Ovary (tissue), 7 donors: ENCODE measurements at regions not wholly inside any gene's neighbourhood (a gene's known extent, or its start where the extent isn't known, plus 50 kb on each side); places are given as distances from the start of the nearest gene placed in this dataset.

ENCODE experiments used
- DNase-seq, 5 donors: peaks; one replicate each; pipeline ENCODE4 v3.0.0-alpha.2; 2019 to 2020
- H3K27ac ChIP-seq, 2 donors: fragments of 200-600 bp; one replicate each; pipeline versions ENCODE4 v1.5.1 to v1.8.0; 2019 to 2022
- H3K27me3 ChIP-seq: fragments of 200-600 bp; one replicate; pipeline ENCODE4 v1.8.0; 2022
- H3K36me3 ChIP-seq: fragments of 200-600 bp; sonication (generic); one replicate; pipeline ENCODE4 v1.5.1; 2019
- H3K4me1 ChIP-seq: one replicate; pipeline ENCODE4 v1.8.1; 2013; ENCODE audit warnings: mild to moderate bottlenecking, moderate library complexity; ENCODE audit not compliant: insufficient read depth
- H3K4me3 ChIP-seq: fragments of 200-600 bp; sonication (generic); one replicate; pipeline ENCODE4 v1.5.1; 2017
- H3K9me3 ChIP-seq, 2 donors: fragments of 200-600 bp in 1 of 2; sonication (generic) in 1 of 2; one replicate each; pipeline versions ENCODE4 v1.5.1 to v1.8.1; 2013 to 2019; ENCODE audit warnings: mild to moderate bottlenecking in 1 of 2, moderate library complexity in 1 of 2
- CTCF ChIP-seq, 3 donors: fragments of 450-650 bp in 2 of 3; fragments of 200-600 bp in 1 of 3; IDR thresholded peaks; one replicate each; pipeline versions ENCODE4 v1.5.1 to v1.8.0; 2016 to 2022; ENCODE audit warnings: antibody characterized with exemption in 3 of 3, mild to moderate bottlenecking in 1 of 3
- EP300 ChIP-seq: sonication (generic); formaldehyde crosslinking; IDR thresholded peaks from one replicate; pipeline ENCODE4 v1.6.1; 2017; ENCODE audit warnings: antibody characterized with exemption
- POLR2A ChIP-seq: fragments of 450-650 bp; IDR thresholded peaks from one replicate; pipeline ENCODE4 v1.6.1; 2017; ENCODE audit warnings: antibody characterized with exemption, mild to moderate bottlenecking, moderate library complexity
- WGBS, 3 donors: extraction: QIAGEN DNeasy Blood & Tissue Kit in 1 of 3; methylation state at CpG; one replicate each; pipeline versions ENCODE4 v1.1.5 to v1.1.7; 2013 to 2017; 5-methylcytosine and 5-hydroxymethylcytosine counted together
- intact Hi-C, 4 donors: fragments of 100-400 bp; cut with DNase I; formaldehyde crosslinking; loops; one replicate each; pipeline versions ENCODE4 v1.11.0 to v1.15.1; 2022 to 2023
- donor health status: DM: no; HTN: no; CAD: no; lungs with moderate emphysema.
- donor health status: DM: no; HTN: no; CAD: no.
- donor health status: Bipolar disorder and iron deficiency.
- donor health status: DM: no; HTN: no; CAD: no.
- donor health status: DM: yes; HTN: yes; CAD: no.

- Histone ChIP-seq H3K27me3 (no peaks in the 10 kb centered on the region), H3K36me3 (no peaks in the 10 kb centered on the region), H3K9me3 (no peaks in the 10 kb centered on the region), H3K4me1 (no peaks in the 10 kb centered on the region), H3K4me3 (no peak overlapping the region), H3K27ac (no peak overlapping the region)
- intact Hi-C loops = no loop called here
- TF ChIP-seq CTCF (IDR thresholded peaks at IDR 0.05) (no peak), EP300 (no peak), POLR2A (no peak)
- no peak for DNase-seq
These were observed 1689.1 kb upstream of the TMEFF2 start for GRCh38 chr2:193883820-193884219.

GRCh38 chr2:193876980-193877379, 1682.2 kb upstream of the TMEFF2 start:
- H3K36me3 ChIP-seq = no peaks in the 10 kb centered on the region
- H3K4me1 ChIP-seq = no peaks in the 10 kb centered on the region
- no peak overlapping the region for H3K27ac ChIP-seq
- intact Hi-C loops = no loop called here
- no peak for TF ChIP-seq CTCF (IDR thresholded peaks at IDR 0.05)
- no peak for TF ChIP-seq POLR2A
- no peak for TF ChIP-seq EP300
- WGBS, 3 donors = 82 to 91% (median 90%) methylated on average over 5 of the region's 5 CpGs
- no peaks in the 10 kb centered on the region for H3K9me3 ChIP-seq
- H3K4me3 ChIP-seq = no peak overlapping the region
- no peaks in the 10 kb centered on the region for H3K27me3 ChIP-seq
- no peak for DNase-seq

GRCh38 chr2:193869564-193869963, 1674.8 kb upstream of the TMEFF2 start:
- H3K4me3 ChIP-seq = no peak overlapping the region
- no peak overlapping the region for H3K27ac ChIP-seq
- TF ChIP-seq CTCF (IDR thresholded peaks at IDR 0.05) = no peak
- no peak for TF ChIP-seq EP300
- no peak for TF ChIP-seq POLR2A
- intact Hi-C loops = loop anchor here in 1 of 4 donors (10.0 kb wide), 1 partner anchor 1365 kb away; no protein-coding TSS in a partner anchor
- DNase-seq = no peak
- no peaks in the 10 kb centered on the region for H3K9me3 ChIP-seq
- 40 to 60% (median 41%) methylated on average over 4 of the region's 4 CpGs for WGBS, 3 donors
- no peaks in the 10 kb centered on the region for H3K27me3 ChIP-seq
- H3K4me1 ChIP-seq = no peaks in the 10 kb centered on the region
- no peaks in the 10 kb centered on the region for H3K36me3 ChIP-seq

GRCh38 chr2:193868833-193869232, 1674.1 kb upstream of the TMEFF2 start:
- TF ChIP-seq CTCF (IDR thresholded peaks at IDR 0.05) (no peak), POLR2A (no peak), EP300 (no peak)
- WGBS, 3 donors = 79 to 84% (median 84%) methylated on average over 9 of the region's 9 CpGs
- Histone ChIP-seq H3K9me3 (no peaks in the 10 kb centered on the region), H3K27ac (no peak overlapping the region), H3K4me3 (no peak overlapping the region), H3K4me1 (no peaks in the 10 kb centered on the region), H3K36me3 (no peaks in the 10 kb centered on the region), H3K27me3 (no peaks in the 10 kb centered on the region)
- intact Hi-C loops = loop anchor here in 1 of 4 donors (10.0 kb wide), 1 partner anchor 1364 kb away; no protein-coding TSS in a partner anchor
- no peak for DNase-seq
